ENCODE measurements at regions not wholly inside any gene's neighbourhood (a gene's known extent, or its start where the extent isn't known, plus 50 kb on each side); places are given as distances from the start of the nearest gene placed in this dataset.

- no peak overlapping the region for H3K9ac ChIP-seq (ENCODE audit: low read depth, low read length)
- H3K27me3 ChIP-seq (ENCODE audit: control insufficient read depth, insufficient read depth, low read length) = no peaks in the 10 kb centered on the region
- no peaks in the 10 kb centered on the region for H3K36me3 ChIP-seq (ENCODE audit: control insufficient read depth, insufficient read depth, low read length)
- no peak overlapping the region for H3K4me3 ChIP-seq (ENCODE audit: low read depth, low read length)
- H3K4me1 ChIP-seq (ENCODE audit: control insufficient read depth, insufficient read depth, low read length) = peaks cover 2% of the 10 kb centered on the region
- H3K9me3 ChIP-seq (ENCODE audit: control insufficient read depth, insufficient read depth, low read length) = no peaks in the 10 kb centered on the region
These were observed 296.5 kb upstream of the RASGRP1 start for GRCh38 chr15:38861108-38861507.

GRCh38 chr15:38862099-38862498, 297.5 kb upstream of the RASGRP1 start:
- H3K36me3 ChIP-seq (ENCODE audit: control insufficient read depth, insufficient read depth, low read length) = no peaks in the 10 kb centered on the region
- H3K4me3 ChIP-seq (ENCODE audit: low read depth, low read length) = no peak overlapping the region

DNA sequence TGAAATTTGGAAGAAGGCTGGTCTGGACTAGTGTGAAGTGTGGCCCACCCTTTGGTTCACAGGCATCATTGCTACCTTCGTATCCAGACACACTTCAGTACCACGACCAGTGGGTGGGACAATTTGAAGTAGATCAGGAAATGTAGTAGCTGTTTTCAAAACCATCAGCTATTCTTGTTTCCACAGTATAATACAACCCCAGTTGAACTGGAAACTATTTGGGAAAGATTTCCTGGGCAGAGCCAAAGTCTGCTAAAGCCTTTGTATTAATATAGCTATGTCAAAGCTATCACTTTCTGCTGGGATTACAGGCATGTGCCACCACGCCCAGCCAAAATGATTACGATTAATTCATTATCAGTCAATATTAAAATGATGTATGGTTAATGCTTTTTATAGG, 298.8 kb upstream of the RASGRP1 start:
- Histone ChIP-seq H3K4me3 (ENCODE audit: low read depth, low read length) (no peak overlapping the region), H3K36me3 (ENCODE audit: control insufficient read depth, insufficient read depth, low read length) (no peaks in the 10 kb centered on the region), H3K9me3 (ENCODE audit: control insufficient read depth, insufficient read depth, low read length) (no peaks in the 10 kb centered on the region), H3K27me3 (ENCODE audit: control insufficient read depth, insufficient read depth, low read length) (no peaks in the 10 kb centered on the region), H3K9ac (ENCODE audit: low read depth, low read length) (no peak overlapping the region), H3K4me1 (ENCODE audit: control insufficient read depth, insufficient read depth, low read length) (peaks cover 2% of the 10 kb centered on the region)

More at GRCh38 chr15:38862099-38862498, 297.5 kb upstream of the RASGRP1 start:
- Histone ChIP-seq H3K4me1 (ENCODE audit: control insufficient read depth, insufficient read depth, low read length) (peaks cover 2% of the 10 kb centered on the region), H3K27me3 (ENCODE audit: control insufficient read depth, insufficient read depth, low read length) (no peaks in the 10 kb centered on the region), H3K9me3 (ENCODE audit: control insufficient read depth, insufficient read depth, low read length) (no peaks in the 10 kb centered on the region), H3K9ac (ENCODE audit: low read depth, low read length) (no peak overlapping the region)

DNA sequence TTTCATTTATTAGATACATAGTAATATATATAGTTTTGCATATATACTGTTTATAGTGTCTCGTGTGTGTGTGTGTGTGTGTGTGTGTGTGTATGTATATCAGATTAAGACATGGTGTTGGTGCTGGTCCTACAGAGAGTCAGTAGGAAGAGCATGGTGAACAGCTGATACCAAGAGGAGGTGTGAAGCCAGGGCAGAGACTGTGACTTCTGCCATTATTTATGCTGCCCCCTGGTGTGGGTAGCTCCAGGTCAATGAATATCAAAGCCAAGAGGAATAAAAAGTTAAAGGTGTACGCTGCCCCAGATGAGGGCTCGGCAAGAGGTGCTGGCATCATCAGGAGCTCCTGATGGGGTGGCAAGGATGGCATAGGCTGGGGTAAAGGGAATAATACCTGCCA, 299.5 kb upstream of the RASGRP1 start:
- Histone ChIP-seq H3K9ac (ENCODE audit: low read depth, low read length) (no peak overlapping the region), H3K9me3 (ENCODE audit: control insufficient read depth, insufficient read depth, low read length) (no peaks in the 10 kb centered on the region), H3K4me1 (ENCODE audit: control insufficient read depth, insufficient read depth, low read length) (peaks cover 2% of the 10 kb centered on the region), H3K4me3 (ENCODE audit: low read depth, low read length) (no peak overlapping the region), H3K27me3 (ENCODE audit: control insufficient read depth, insufficient read depth, low read length) (no peaks in the 10 kb centered on the region), H3K36me3 (ENCODE audit: control insufficient read depth, insufficient read depth, low read length) (no peaks in the 10 kb centered on the region)

DNA sequence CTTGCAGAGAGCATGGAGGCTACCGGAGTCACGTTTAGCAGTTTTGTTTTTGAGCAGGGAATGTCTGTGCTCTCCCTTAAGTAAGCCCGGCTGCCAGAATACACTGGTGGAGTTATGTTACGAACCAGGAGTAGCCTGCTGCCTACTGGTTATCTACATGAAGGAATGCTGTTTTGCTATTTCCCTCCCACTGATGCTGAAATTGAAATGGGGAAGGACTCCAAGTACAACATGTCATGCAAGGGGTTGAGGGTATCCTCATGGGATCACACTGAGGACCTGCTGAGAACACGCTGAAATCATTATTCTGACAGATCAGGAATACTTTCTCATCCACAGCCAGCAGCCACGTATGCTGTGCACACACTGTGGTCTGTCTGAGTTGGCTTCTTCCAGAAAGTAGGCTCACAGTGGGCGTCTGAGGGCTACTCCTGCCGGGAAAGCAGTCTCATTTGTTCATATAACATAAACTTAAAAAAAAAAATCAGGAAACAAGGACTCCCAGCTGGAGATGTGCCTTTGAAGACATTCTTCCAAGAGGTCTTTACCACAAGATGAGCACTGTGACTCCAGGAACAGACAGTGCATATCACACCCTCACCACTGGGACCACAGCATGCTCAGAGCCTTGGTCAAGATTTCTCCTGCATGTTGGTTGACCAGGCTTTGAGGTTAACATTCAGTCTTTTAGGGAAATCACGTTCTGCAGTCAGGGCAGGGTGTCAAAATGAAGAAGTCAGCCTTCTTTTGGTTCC, 300.4 kb upstream of the RASGRP1 start:
- H3K9ac ChIP-seq (ENCODE audit: low read depth, low read length) = no peak overlapping the region
- H3K4me1 ChIP-seq (ENCODE audit: control insufficient read depth, insufficient read depth, low read length) = peaks cover 2% of the 10 kb centered on the region
- no peak overlapping the region for H3K4me3 ChIP-seq (ENCODE audit: low read depth, low read length)
- H3K36me3 ChIP-seq (ENCODE audit: control insufficient read depth, insufficient read depth, low read length) = no peaks in the 10 kb centered on the region
- no peaks in the 10 kb centered on the region for H3K9me3 ChIP-seq (ENCODE audit: control insufficient read depth, insufficient read depth, low read length)
- H3K27me3 ChIP-seq (ENCODE audit: control insufficient read depth, insufficient read depth, low read length) = no peaks in the 10 kb centered on the region

DNA sequence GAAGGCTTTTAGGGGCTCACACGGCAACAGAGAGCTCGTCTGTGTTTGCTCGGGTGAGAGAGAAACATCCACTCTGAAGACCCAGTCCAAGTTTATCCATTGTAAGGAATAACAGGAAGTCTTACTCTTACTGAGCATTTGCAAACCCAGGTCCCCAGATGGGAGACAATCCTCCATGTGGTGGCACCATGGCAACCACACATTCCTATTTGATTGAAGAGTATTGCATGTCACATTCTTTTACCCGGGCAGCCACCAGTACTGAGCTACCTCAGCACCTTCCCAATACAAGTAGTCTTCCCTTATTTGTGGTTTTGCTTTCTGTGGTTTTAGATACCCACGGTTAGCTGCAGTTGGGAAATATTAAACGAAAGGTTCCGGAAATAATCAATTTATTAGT, 302.9 kb upstream of the RASGRP1 start:
- H3K9me3 ChIP-seq (ENCODE audit: control insufficient read depth, insufficient read depth, low read length) = peaks cover 5% of the 10 kb centered on the region
- peaks cover 2% of the 10 kb centered on the region for H3K4me1 ChIP-seq (ENCODE audit: control insufficient read depth, insufficient read depth, low read length)
- H3K27me3 ChIP-seq (ENCODE audit: control insufficient read depth, insufficient read depth, low read length) = no peaks in the 10 kb centered on the region
- H3K4me3 ChIP-seq (ENCODE audit: low read depth, low read length) = no peak overlapping the region
- no peaks in the 10 kb centered on the region for H3K36me3 ChIP-seq (ENCODE audit: control insufficient read depth, insufficient read depth, low read length)
- no peak overlapping the region for H3K9ac ChIP-seq (ENCODE audit: low read depth, low read length)

DNA sequence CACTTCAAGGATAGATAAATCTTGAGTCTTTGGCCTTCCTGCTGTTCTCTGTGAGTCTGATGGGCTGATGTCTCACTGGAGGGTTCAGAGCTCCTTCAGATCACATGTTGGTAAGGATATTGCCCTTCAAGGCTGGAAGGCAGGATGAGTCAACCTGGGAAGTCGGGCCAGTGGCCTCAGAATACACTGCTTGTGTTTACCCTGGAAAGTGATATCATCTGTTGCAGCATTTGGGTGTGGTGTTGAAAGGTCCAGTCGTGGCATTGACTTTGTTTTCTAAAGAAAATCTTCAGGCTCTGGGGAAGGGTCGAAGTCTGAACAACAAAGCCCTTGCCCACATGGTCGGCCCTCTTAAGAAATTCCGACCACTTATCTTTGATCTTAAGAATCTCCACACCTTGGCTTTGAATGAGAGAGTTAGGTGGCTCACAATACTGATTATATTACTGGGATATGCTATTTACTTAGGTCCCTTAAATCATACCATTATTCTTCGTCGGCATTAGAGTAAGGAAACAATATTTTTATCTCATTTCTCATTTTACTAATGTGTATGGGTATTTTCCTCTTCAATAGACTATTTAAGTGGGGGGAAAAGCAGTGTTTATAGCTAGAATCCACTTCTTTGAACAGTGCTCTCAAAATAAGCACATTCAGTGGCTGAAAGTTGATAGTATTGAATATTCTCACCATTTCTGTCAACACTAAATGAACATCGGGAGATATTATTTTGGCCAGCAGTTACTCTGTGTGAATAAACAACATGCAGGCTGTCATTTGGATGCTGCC, 303.9 kb upstream of the RASGRP1 start:
- Histone ChIP-seq H3K36me3 (ENCODE audit: control insufficient read depth, insufficient read depth, low read length) (no peaks in the 10 kb centered on the region), H3K9me3 (ENCODE audit: control insufficient read depth, insufficient read depth, low read length) (peaks cover 5% of the 10 kb centered on the region), H3K9ac (ENCODE audit: low read depth, low read length) (no peak overlapping the region), H3K4me3 (ENCODE audit: low read depth, low read length) (no peak overlapping the region), H3K27me3 (ENCODE audit: control insufficient read depth, insufficient read depth, low read length) (no peaks in the 10 kb centered on the region), H3K4me1 (ENCODE audit: control insufficient read depth, insufficient read depth, low read length) (peaks cover 2% of the 10 kb centered on the region)

- H3K9ac ChIP-seq (ENCODE audit: low read depth, low read length) = no peak overlapping the region
- H3K9me3 ChIP-seq (ENCODE audit: control insufficient read depth, insufficient read depth, low read length) = peaks cover 5% of the 10 kb centered on the region
- no peaks in the 10 kb centered on the region for H3K36me3 ChIP-seq (ENCODE audit: control insufficient read depth, insufficient read depth, low read length)
- no peak overlapping the region for H3K4me3 ChIP-seq (ENCODE audit: low read depth, low read length)
- H3K27me3 ChIP-seq (ENCODE audit: control insufficient read depth, insufficient read depth, low read length) = no peaks in the 10 kb centered on the region
- no peaks in the 10 kb centered on the region for H3K4me1 ChIP-seq (ENCODE audit: control insufficient read depth, insufficient read depth, low read length)
These were observed 307.0 kb upstream of the RASGRP1 start for GRCh38 chr15:38871638-38872037.

DNA sequence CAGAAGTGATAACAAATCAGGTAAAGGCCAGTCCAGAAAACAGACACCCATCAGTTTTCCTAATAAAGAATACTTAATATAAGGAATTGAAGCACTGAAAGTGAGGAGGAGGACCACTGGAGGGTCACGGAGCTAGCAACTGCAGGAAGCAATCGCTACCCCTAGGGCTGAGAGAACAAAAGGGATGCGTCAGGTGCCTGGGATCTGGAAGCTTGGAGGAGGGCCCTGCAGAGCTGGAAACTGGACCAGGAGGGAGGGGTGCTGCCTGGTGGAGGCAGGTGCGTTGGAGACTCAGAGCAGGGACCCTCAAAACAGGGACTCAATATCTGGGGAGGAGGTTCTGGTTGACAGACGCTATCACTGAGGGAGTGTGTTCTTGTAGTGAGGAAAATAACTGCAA, 308.1 kb upstream of the RASGRP1 start:
- Histone ChIP-seq H3K4me3 (ENCODE audit: low read depth, low read length) (no peak overlapping the region), H3K9me3 (ENCODE audit: control insufficient read depth, insufficient read depth, low read length) (peaks cover 5% of the 10 kb centered on the region), H3K27me3 (ENCODE audit: control insufficient read depth, insufficient read depth, low read length) (no peaks in the 10 kb centered on the region), H3K9ac (ENCODE audit: low read depth, low read length) (no peak overlapping the region), H3K4me1 (ENCODE audit: control insufficient read depth, insufficient read depth, low read length) (no peaks in the 10 kb centered on the region), H3K36me3 (ENCODE audit: control insufficient read depth, insufficient read depth, low read length) (no peaks in the 10 kb centered on the region)

- no peak overlapping the region for H3K4me3 ChIP-seq (ENCODE audit: low read depth, low read length)
- no peaks in the 10 kb centered on the region for H3K4me1 ChIP-seq (ENCODE audit: control insufficient read depth, insufficient read depth, low read length)
- H3K9me3 ChIP-seq (ENCODE audit: control insufficient read depth, insufficient read depth, low read length) = peaks cover 5% of the 10 kb centered on the region
- no peaks in the 10 kb centered on the region for H3K27me3 ChIP-seq (ENCODE audit: control insufficient read depth, insufficient read depth, low read length)
- H3K9ac ChIP-seq (ENCODE audit: low read depth, low read length) = no peak overlapping the region
- H3K36me3 ChIP-seq (ENCODE audit: control insufficient read depth, insufficient read depth, low read length) = no peaks in the 10 kb centered on the region
These were observed 308.5 kb upstream of the RASGRP1 start for GRCh38 chr15:38873158-38873557.

- no peaks in the 10 kb centered on the region for H3K27me3 ChIP-seq (ENCODE audit: control insufficient read depth, insufficient read depth, low read length)
- H3K36me3 ChIP-seq (ENCODE audit: control insufficient read depth, insufficient read depth, low read length) = no peaks in the 10 kb centered on the region
- H3K9ac ChIP-seq (ENCODE audit: low read depth, low read length) = no peak overlapping the region
- peaks cover 5% of the 10 kb centered on the region for H3K9me3 ChIP-seq (ENCODE audit: control insufficient read depth, insufficient read depth, low read length)
- H3K4me1 ChIP-seq (ENCODE audit: control insufficient read depth, insufficient read depth, low read length) = no peaks in the 10 kb centered on the region
- H3K4me3 ChIP-seq (ENCODE audit: low read depth, low read length) = no peak overlapping the region
These were observed 309.9 kb upstream of the RASGRP1 start for GRCh38 chr15:38874464-38874863.

DNA sequence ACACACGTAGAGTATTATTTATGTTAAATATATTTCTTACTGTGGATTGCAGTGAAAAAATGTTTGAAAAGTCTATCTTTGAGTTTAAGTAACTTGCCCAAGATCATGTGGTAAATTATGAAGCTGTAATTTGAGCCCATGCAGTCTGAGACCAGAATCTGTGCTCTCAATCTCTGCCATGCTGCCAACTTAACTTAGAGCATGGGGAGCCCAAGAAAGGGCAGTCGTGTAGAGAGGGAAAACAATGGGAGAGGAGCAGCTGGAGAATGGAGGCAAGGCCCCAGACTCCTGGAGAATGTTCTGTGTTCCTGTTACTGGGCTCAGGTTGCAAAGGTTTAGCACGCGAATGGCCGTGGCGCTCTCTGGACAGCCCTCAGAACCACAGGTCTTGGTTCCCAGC, 311.6 kb upstream of the RASGRP1 start:
- H3K36me3 ChIP-seq (ENCODE audit: control insufficient read depth, insufficient read depth, low read length) = no peaks in the 10 kb centered on the region
- no peaks in the 10 kb centered on the region for H3K27me3 ChIP-seq (ENCODE audit: control insufficient read depth, insufficient read depth, low read length)
- H3K9ac ChIP-seq (ENCODE audit: low read depth, low read length) = no peak overlapping the region
- no peaks in the 10 kb centered on the region for H3K4me1 ChIP-seq (ENCODE audit: control insufficient read depth, insufficient read depth, low read length)
- H3K4me3 ChIP-seq (ENCODE audit: low read depth, low read length) = no peak overlapping the region
- no peaks in the 10 kb centered on the region for H3K9me3 ChIP-seq (ENCODE audit: control insufficient read depth, insufficient read depth, low read length)
